IPS-NIHi7 (cell line): ENCODE measurements at regions not wholly inside any gene's neighbourhood (a gene's known extent, or its start where the extent isn't known, plus 50 kb on each side); places are given as distances from the start of the nearest gene placed in this dataset.
"Not testable (repeated sequence)": the region's sequence is repeated elsewhere in the genome, so short reads cannot be mapped to it uniquely, and the experiment has no call there.

Source experiments
- DNase-seq: peaks from one replicate; pipeline ENCODE4 v3.0.0; 2012; ENCODE audit warnings: mixed read lengths; ENCODE audit errors: extremely low spot score

- DNase-seq = no peak
These were observed 216.9 kb upstream of the SMLR1 start for GRCh38 chr6:130610303-130610702.

GRCh38 chr6:130611366-130611765, 215.8 kb upstream of the SMLR1 start:
- DNase-seq = no peak

GRCh38 chr6:130613176-130613575, 214.0 kb upstream of the SMLR1 start:
- DNase-seq = no peak

- DNase-seq = peak; percentile 26
These were observed 211.4 kb upstream of the SMLR1 start for GRCh38 chr6:130615816-130616215.

GRCh38 chr6:130617658-130618057, 209.5 kb upstream of the SMLR1 start:
- DNase-seq = no peak

GRCh38 chr6:130618806-130619205, 208.4 kb upstream of the SMLR1 start:
- DNase-seq = not testable (repeated sequence)

GRCh38 chr6:130620338-130620781, 206.8 kb upstream of the SMLR1 start:
- DNase-seq = no peak

GRCh38 chr6:130622142-130622541, 205.1 kb upstream of the SMLR1 start:
- no peak for DNase-seq

GRCh38 chr6:130624046-130624445, 203.2 kb upstream of the SMLR1 start:
- DNase-seq = no peak

GRCh38 chr6:130625825-130626527, 201.2 kb upstream of the SMLR1 start:
- no peak for DNase-seq

- DNase-seq = no peak
These were observed 198.3 kb upstream of the SMLR1 start for GRCh38 chr6:130628862-130629261.

- no peak for DNase-seq
These were observed 197.6 kb upstream of the SMLR1 start for GRCh38 chr6:130629640-130630039.

- no peak for DNase-seq
These were observed 194.9 kb upstream of the SMLR1 start for GRCh38 chr6:130632277-130632676.

GRCh38 chr6:130632897-130633296, 194.3 kb upstream of the SMLR1 start:
- peak; percentile 20 for DNase-seq

GRCh38 chr6:130643361-130643760, 183.8 kb upstream of the SMLR1 start:
- no peak for DNase-seq

GRCh38 chr6:130644175-130644574, 183.0 kb upstream of the SMLR1 start:
- DNase-seq = no peak

GRCh38 chr6:130644769-130645168, 182.4 kb upstream of the SMLR1 start:
- not testable (repeated sequence) for DNase-seq

GRCh38 chr6:130647246-130647645, 180.0 kb upstream of the SMLR1 start:
- no peak for DNase-seq

- no peak for DNase-seq
These were observed 171.6 kb upstream of the SMLR1 start for GRCh38 chr6:130655586-130655985.

GRCh38 chr6:130661077-130661476, 166.1 kb upstream of the SMLR1 start:
- no peak for DNase-seq

GRCh38 chr6:130666786-130667185, 160.4 kb upstream of the SMLR1 start:
- no peak for DNase-seq

- no peak for DNase-seq
These were observed 157.1 kb upstream of the SMLR1 start for GRCh38 chr6:130670142-130670541.

- DNase-seq = no peak
These were observed 156.1 kb upstream of the SMLR1 start for GRCh38 chr6:130671119-130671518.

GRCh38 chr6:130671577-130671976, 155.6 kb upstream of the SMLR1 start:
- DNase-seq = no peak
